ENCODE measurements at regions not wholly inside any gene's neighbourhood (a gene's known extent, or its start where the extent isn't known, plus 50 kb on each side); places are given as distances from the start of the nearest gene placed in this dataset.

DNA sequence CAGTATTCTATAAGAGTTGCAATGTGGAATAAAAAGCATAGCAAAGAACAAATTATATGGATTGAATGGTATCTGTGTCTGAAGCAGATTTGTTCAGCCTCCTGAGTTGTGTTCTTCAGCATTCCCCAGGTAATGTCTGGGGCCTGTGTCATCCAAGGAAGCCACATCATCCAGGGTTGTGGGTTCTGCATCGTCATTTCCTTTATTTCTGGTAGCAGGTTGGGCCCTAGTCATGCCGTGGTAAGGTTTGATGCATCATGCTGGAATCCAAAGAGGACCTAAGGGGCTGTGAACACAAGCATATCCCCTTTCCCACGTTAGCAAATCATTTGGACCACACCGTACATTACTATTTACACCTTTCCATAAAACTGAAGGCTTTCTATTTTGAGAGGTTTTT, 131.0 kb upstream of the ZNF91 start:
- Histone ChIP-seq H3K27ac (ENCODE audit: low read depth) (no peak overlapping the region), H2AFZ (no peak overlapping the region), H3K4me1 (ENCODE audit: insufficient read depth) (no peaks in the 10 kb centered on the region), H3K27me3 (ENCODE audit: insufficient read depth) (no peaks in the 10 kb centered on the region), H3K4me3 (no peak overlapping the region), H3K79me2 (replicated peaks; ENCODE audit: insufficient read depth) (no peaks in the 10 kb centered on the region), H3K9me2 (ENCODE audit: insufficient read depth) (0 out of 2 replicates have a peak, but pooled peaks cover 3% of the 10 kb centered on the region), H3F3A (replicated peaks; ENCODE audit: low read depth) (no peaks in the 10 kb centered on the region), H4K20me1 (replicated peaks; ENCODE audit: insufficient read depth) (no peaks in the 10 kb centered on the region), H3K4me2 (no peak overlapping the region), H3K36me3 (ENCODE audit: insufficient read depth) (no peaks in the 10 kb centered on the region)
- no peak overlapping the region for H3K4me3 Mint-ChIP-seq
- ATAC-seq = no peak
- DNase-seq (ENCODE audit: low spot score) = no peak
- H3K9me3 Mint-ChIP-seq = peaks cover 78% of the 10 kb centered on the region
- no peaks in the 10 kb centered on the region for H3K4me1 Mint-ChIP-seq
- peaks cover 5% of the 10 kb centered on the region for H3K27me3 Mint-ChIP-seq (ENCODE audit: insufficient read depth, low read depth, poor library complexity)
- H3K27ac Mint-ChIP-seq = no peak overlapping the region
- TF ChIP-seq POLR2AphosphoS5 (IDR thresholded peaks at IDR 0.05; ENCODE audit: low read depth) (no peak), EZH2 (IDR thresholded peaks at IDR 0.05; ENCODE audit: low read depth, unreplicated experiment) (no peak), CREB1 (CRISPR knock-in tag; IDR thresholded peaks at IDR 0.05; ENCODE audit: low read depth) (no peak), ETS1 (IDR thresholded peaks at IDR 0.05) (no peak), JUNB (IDR thresholded peaks at IDR 0.05; ENCODE audit: unreplicated experiment) (no peak), STAT1 (IDR thresholded peaks at IDR 0.05; ENCODE audit: unreplicated experiment) (no peak), NANOG (IDR thresholded peaks at IDR 0.05; ENCODE audit: borderline replicate concordance) (no peak), EZH2phosphoT487 (IDR thresholded peaks at IDR 0.05; ENCODE audit: unreplicated experiment) (no peak)
- TF ChIP-seq, protein P1, sequence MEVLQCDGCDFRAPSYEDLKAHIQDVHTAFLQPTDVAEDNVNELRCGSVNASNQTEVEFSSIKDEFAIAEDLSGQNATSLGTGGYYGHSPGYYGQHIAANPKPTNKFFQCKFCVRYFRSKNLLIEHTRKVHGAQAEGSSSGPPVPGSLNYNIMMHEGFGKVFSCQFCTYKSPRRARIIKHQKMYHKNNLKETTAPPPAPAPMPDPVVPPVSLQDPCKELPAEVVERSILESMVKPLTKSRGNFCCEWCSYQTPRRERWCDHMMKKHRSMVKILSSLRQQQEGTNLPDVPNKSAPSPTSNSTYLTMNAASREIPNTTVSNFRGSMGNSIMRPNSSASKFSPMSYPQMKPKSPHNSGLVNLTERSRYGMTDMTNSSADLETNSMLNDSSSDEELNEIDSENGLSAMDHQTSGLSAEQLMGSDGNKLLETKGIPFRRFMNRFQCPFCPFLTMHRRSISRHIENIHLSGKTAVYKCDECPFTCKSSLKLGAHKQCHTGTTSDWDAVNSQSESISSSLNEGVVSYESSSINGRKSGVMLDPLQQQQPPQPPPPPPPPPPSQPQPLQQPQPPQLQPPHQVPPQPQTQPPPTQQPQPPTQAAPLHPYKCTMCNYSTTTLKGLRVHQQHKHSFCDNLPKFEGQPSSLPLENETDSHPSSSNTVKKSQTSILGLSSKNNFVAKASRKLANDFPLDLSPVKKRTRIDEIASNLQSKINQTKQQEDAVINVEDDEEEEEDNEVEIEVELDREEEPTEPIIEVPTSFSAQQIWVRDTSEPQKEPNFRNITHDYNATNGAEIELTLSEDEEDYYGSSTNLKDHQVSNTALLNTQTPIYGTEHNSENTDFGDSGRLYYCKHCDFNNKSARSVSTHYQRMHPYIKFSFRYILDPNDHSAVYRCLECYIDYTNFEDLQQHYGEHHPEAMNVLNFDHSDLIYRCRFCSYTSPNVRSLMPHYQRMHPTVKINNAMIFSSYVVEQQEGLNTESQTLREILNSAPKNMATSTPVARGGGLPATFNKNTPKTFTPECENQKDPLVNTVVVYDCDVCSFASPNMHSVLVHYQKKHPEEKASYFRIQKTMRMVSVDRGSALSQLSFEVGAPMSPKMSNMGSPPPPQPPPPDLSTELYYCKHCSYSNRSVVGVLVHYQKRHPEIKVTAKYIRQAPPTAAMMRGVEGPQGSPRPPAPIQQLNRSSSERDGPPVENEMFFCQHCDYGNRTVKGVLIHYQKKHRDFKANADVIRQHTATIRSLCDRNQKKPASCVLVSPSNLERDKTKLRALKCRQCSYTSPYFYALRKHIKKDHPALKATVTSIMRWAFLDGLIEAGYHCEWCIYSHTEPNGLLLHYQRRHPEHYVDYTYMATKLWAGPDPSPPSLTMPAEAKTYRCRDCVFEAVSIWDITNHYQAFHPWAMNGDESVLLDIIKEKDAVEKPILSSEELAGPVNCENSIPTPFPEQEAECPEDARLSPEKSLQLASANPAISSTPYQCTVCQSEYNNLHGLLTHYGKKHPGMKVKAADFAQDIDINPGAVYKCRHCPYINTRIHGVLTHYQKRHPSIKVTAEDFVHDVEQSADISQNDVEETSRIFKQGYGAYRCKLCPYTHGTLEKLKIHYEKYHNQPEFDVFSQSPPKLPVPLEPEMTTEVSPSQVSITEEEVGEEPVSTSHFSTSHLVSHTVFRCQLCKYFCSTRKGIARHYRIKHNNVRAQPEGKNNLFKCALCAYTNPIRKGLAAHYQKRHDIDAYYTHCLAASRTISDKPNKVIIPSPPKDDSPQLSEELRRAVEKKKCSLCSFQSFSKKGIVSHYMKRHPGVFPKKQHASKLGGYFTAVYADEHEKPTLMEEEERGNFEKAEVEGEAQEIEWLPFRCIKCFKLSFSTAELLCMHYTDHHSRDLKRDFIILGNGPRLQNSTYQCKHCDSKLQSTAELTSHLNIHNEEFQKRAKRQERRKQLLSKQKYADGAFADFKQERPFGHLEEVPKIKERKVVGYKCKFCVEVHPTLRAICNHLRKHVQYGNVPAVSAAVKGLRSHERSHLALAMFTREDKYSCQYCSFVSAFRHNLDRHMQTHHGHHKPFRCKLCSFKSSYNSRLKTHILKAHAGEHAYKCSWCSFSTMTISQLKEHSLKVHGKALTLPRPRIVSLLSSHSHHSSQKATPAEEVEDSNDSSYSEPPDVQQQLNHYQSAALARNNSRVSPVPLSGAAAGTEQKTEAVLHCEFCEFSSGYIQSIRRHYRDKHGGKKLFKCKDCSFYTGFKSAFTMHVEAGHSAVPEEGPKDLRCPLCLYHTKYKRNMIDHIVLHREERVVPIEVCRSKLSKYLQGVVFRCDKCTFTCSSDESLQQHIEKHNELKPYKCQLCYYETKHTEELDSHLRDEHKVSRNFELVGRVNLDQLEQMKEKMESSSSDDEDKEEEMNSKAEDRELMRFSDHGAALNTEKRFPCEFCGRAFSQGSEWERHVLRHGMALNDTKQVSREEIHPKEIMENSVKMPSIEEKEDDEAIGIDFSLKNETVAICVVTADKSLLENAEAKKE (CRISPR knock-in tag; IDR thresholded peaks at IDR 0.05) = no peak
- H3K36me3 Mint-ChIP-seq (ENCODE audit: low read depth) = peaks cover 6% of the 10 kb centered on the region; the same call in 1 of the 3 replicates
